ENCODE measurements at regions not wholly inside any gene's neighbourhood (a gene's known extent, or its start where the extent isn't known, plus 50 kb on each side); places are given as distances from the start of the nearest gene placed in this dataset.

DNA sequence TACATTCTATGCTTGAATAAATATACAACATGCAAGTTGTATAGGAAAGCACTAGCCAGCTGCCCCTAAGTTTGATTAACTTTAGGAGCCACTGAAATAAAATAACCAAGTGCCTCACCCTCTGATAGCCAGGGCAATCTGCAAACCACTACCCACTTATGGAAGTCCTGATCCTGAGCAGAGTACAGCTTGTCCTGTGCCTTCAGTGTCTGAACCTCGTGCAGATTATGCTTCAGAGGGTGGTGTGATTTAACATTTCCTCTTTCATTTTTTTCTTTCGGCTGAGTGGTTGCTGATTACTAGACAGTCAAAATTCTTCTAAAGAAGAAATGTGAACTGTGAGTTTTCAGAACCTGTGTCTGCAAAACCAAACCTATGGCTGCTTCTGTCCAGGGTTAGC is 327.7 kb downstream of the PIK3R1 start:
- no peak for DNase-seq

DNA sequence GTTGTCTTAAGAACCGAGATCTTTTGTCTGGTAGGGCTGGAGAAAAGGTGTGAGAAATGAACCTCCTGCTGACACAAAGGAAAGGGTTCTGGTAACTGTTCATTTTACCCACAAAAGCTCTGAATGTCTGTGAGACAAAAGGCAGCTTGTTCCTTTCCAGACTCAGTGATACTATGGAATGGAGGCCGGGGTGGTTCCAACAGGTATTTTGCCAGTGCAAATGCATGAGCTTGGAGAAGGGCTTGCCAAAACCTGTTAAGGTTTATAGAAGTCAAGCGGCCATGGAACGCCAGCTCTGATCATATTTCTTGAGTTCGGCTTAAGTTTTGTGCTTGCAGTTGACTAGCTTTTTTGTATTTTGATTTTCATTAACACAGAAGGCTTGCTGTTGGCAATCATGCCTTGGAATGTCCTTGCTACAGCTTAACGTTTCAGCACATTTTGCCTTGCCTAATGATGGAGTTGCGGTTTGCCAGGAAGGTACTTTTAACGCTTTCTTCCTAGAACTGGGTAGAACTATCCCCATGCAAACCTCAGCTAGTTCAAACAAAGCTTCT is 328.6 kb downstream of the PIK3R1 start:
- DNase-seq: no peak

GRCh38 chr5:68544648-68545552 is 329.3 kb downstream of the PIK3R1 start:
- no peak for DNase-seq

DNA sequence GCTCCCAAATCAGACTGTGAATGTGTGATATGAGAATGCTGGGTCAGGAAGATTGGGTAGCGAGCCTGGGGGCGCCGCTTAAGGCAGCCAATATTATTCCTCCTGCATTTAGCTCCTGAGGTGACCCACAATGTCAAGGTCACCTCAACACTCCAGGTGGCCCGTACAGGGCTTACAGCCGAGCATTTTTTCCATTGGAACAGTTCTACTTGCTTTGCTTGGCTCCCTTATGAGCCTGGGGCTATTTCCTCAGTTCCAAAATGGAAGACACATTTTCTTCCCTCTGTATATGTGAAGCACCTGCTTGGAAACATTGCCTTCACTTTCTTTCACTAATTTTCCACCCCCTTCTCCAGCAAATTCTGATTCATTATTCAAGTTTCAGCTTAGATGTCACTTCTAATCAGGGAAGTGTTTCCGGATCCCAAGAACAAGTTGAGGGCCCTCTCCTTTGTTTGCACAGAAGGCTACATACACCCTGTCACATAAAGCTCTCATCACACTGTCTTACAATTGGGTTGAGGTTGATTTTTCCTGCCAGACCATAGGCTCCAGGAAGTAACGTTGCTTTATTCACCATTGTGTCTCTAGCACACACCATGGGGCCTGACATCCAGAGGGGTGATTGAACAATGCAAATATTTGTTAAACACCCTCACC is 330.2 kb downstream of the PIK3R1 start:
- DNase-seq: no peak

- DNase-seq: no peak
Measured at GRCh38 chr5:68547056-68547455, 331.5 kb downstream of the PIK3R1 start.

GRCh38 chr5:68547622-68548021 is 332.1 kb downstream of the PIK3R1 start:
- no peak for DNase-seq

DNA sequence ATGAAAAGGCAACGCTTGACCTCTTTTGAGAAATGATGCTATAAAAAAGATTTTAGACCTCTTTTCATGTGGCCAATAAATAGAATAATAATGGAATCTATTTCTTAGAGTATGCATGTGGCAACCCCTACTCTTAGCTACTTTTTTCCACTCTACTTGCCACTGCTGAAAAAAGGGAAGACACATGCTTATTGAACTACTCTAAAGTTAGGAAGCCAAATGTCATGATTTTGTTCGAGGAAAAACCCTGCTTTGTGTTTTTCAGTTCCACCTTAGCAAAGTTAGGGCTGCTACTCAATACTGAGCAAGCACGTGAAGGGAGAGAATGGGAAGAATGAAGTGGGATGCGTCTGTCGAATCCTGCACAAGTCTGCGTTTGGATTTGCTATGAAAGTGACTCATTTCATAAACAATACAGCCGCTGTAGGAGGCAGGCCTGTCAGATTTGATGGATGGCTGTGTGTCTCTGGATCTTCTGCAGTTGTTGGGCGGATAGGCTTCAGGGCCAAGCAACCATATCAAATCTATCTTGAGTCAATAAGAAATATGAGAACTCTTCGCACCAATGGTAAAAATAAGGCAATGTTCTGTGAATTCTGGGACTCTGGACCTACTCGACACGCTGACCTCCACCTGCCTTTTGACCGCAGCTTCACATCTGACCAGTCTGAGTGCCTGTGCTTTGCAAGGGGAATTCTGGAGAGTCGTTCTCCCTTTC is 333.6 kb downstream of the PIK3R1 start:
- no peak for DNase-seq

- DNase-seq: no peak
Measured at GRCh38 chr5:68550015-68550414, 334.5 kb downstream of the PIK3R1 start.

- no peak for DNase-seq
Measured at GRCh38 chr5:68551436-68551835, 335.9 kb downstream of the PIK3R1 start.

DNA sequence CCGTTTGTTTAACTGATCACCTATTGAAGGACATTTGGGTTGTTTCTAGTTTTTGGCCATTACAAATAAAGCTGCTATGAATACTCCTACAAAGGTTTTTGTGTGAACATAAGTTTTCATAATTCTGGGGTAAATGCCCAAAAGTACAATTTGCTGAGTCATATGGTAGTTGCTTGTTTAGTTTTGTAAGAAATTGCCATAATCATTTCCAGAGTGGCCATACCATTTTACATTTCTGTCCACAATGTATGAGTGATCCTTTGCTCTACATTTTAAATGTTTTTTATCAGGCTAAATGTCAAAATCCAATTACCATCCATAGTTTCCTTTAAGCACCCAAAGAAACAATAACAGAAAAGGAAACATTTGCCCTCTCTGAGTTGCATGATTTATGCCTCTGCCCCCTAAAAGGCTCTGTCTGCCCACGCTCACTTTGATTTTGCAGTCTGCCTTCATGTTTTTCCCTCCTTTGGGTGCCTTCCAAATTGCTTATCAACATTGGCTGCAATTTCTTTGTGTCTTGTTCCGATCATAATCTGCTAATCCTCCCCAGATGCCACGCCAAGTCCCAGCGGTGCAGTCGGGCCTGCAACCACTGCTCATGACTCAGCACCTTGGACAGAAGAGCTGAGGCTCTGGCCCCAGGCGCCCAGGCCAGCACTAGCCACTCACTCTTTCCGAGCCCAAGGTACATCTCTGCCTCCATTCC is 339.2 kb downstream of the PIK3R1 start:
- no peak for DNase-seq

- no peak for DNase-seq
Measured at GRCh38 chr5:68555907-68556681, 340.5 kb downstream of the PIK3R1 start.

GRCh38 chr5:68557162-68557936 is 341.8 kb downstream of the PIK3R1 start:
- no peak for DNase-seq

DNA sequence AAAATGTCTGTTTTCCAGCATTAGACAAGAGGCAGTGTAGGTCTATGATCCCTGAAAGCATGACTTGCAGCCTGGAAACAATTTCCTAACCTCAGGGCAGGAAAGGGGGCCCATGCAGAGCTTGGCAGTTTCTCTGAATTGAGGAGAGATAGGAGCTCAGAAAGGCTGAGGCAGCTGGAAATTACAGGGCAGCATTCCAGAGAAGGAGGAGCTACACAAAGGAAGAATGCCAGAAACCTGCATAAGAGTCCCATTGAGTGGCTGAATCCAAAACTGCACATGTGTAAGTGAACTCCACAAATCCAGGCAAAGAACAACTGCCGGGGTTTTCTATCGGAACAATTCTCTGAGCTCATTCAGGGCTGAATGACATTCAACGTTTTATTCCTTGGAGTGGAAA is 346.8 kb downstream of the PIK3R1 start:
- DNase-seq: no peak

DNA sequence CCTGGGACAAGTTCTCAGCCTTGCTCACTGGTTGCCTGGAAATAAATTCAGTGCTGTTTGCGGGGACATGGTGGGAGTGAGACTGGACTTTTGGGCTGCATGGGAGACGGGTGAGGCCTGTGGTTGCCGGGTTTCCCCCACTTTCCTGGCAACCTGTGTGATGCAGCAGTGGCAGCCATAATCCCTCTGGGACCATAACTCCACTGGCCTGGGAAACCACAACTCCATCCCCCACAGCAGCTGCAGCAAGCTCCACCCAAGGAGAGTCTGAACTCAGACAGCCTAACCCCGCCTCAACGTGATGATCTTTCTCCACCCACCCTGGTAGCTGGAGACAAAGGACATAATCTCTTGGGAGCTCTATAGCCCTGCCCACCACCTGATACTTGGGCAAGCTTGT is 349.9 kb downstream of the PIK3R1 start:
- no peak for DNase-seq

DNA sequence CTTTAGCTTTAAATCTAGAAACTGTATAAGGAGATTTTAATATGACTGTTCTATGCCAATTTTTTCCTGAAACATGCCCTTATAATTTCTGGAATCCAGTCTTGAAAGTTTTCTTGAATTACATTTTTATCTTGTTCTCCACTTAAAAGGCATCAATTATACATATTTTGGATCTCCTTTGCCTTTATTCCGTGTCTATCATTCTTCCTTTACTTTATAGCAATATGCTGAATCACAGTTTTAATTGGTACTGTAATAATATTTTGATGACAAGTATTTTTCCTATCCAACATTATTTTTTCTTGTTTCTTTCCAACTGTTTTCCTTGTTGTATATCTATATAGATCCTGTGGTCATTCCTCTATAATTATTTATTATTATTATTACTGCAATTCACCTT is 361.2 kb downstream of the PIK3R1 start:
- DNase-seq: no peak

DNA sequence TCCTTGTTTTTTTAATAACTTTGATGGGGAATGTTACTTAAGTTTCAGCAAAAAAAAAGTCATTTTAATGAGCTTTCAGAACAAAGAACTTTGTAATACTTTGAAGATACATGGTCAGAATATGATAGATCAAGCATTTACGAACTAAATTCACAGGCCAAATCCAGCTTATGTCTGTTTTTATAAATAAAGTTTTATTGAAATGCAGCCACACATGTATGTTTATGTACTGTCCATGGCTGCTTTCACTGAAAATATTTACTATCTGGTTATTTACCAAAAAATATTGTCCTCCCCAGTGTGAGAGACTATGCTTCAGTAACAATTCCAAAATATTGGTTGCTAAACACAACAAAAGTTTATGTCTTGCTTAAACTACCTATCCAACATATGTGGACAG is 366.7 kb downstream of the PIK3R1 start:
- DNase-seq: no peak

DNA sequence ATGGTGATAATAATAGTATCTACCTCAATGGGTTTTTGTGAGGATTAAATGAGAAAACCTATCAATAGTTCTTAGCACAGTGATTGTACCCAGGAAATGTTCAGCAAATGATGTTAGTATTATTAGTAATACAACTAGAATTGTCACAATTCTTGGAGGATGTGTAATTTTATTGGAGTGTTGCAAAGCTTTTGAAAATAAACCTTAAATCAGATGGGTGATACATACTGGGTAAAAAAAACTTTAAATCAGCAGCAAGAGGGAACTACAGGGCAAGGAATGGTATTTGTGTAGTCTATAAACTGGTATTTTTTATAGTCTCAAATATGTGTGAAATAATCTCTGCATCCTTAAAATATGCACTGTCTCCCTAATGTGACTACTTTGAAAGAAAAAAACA is 371.6 kb downstream of the PIK3R1 start:
- no peak for DNase-seq

GRCh38 chr5:68591850-68592249 is 376.3 kb downstream of the PIK3R1 start:
- DNase-seq: no peak

- no peak for DNase-seq
Measured at GRCh38 chr5:68592351-68592750, 376.8 kb downstream of the PIK3R1 start.

GRCh38 chr5:68593211-68593671 is 377.7 kb downstream of the PIK3R1 start:
- no peak for DNase-seq

DNA sequence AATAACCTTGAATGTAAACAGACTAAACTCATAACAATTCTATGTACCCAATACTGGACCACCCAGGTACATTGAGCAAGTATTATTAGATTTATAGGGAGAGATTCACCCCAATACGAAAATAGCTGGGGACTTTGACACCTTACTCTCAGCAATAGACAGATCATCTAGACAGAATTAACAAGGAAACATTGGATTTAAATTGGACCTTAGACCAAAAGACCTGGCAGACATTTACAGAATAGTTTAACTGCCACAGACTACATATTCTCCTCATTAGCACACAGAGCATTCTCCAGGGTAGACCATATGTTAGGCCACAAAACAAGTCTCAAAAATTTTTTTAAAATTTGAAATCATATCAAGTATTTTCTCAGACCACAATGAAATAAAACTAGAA is 397.4 kb downstream of the PIK3R1 start:
- DNase-seq: no peak

Measured in activated CD4-positive, CD25-positive, alpha-beta regulatory T cell treated with anti-CD3 and anti-CD28 coated beads, Interleukin-2, amount 50 U/mL, for 72 hours (primary cell).